Stromal cell of bone marrow (primary cell): ENCODE measurements at regions not wholly inside any gene's neighbourhood (a gene's known extent, or its start where the extent isn't known, plus 50 kb on each side); places are given as distances from the start of the nearest gene placed in this dataset.
A peak's percentile ranks its signal among the peaks of the same experiment; 100 is the strongest.
"Not testable (repeated sequence)": the region's sequence is repeated elsewhere in the genome, so short reads cannot be mapped to it uniquely, and the experiment has no call there.

Experiments
- DNase-seq: peaks from one replicate; pipeline ENCODE4 v3.0.0-alpha.2; 2012; ENCODE audit warnings: low read depth

DNA sequence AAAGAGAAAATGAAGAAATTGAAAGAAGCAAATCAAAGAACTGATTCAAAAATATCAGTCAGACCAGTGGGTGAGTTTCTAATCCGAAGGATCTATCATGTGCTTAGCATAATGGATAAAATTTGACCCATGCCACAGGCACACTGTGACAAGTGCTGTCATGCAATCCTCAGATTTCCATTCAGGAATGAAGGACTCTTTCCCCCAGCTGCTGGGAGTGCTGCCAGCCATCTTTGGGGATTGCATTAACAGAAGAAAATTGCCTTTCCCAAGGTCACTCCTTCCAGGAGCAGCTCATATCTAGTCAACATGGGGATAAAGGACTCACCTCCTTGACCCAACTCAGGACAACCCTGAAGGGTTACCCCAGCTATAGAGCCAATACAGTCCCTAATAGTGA, 316.7 kb upstream of the TBX18 start:
- DNase-seq: no peak

- no peak for DNase-seq
Observed at GRCh38 chr6:85079761-85080160, 315.4 kb upstream of the TBX18 start.

DNA sequence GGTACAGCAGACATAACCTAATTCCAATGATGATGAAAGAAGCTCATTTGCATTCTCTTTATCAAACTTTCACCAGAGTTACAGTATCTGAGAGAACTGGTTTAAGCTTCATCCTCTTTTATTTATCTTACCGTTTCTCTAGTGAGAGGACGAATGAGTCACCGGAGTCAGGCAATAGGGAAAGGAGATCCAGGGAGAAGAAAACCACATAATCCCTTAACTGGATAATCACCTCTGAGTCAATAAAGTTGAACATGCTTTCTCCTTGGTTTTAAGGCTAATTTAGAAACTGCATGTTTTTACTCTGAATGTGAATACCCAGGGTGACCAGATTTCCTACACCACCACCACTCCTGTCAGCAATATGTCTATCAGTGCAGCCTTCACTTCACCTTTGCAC, 313.7 kb upstream of the TBX18 start:
- DNase-seq: peak; percentile 97

DNA sequence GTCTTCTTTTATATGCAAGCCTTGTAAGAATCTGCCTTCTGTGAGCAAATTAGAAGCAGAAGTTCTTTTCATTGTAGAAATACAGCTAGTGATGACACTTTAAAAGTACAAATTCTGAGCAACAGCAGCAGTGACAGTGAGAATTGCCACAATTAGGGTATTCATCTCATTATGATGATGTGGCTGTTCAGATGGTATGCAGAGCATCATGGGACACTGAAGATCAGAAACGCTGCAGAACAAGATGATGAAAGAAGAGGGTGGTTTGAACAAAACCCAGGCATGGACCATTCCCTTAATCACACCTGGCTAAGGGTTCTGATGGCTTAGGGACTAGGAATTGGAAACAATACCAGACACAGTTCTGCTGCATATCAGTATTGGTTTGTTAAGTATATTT, 312.7 kb upstream of the TBX18 start:
- DNase-seq: no peak

GRCh38 chr6:85071845-85072244, 307.4 kb upstream of the TBX18 start:
- not testable (repeated sequence) for DNase-seq

GRCh38 chr6:85069577-85069976, 305.2 kb upstream of the TBX18 start:
- no peak for DNase-seq

- no peak for DNase-seq
Observed at GRCh38 chr6:85068221-85068620, 303.8 kb upstream of the TBX18 start.

DNA sequence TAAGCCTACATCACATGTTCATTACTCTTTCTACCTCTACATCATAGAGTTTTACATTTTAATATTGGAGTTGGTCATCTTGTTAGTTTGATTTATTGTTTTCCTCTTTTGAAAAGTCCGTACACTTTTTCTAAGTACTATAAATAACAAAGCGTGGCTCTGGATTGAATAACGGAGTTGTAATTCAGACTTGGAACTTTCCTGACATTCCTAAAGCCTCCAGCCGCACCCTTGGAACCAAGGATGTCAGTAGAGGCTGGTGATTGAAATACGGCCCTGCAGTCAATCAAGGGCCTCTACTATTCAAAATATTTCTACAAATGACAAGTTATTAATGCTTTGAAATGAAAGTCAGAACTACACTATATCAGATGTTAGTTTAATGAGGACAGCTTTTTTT, 301.9 kb upstream of the TBX18 start:
- DNase-seq: no peak

- DNase-seq: peak; percentile 81
Observed at GRCh38 chr6:85065831-85066230, 301.4 kb upstream of the TBX18 start.

GRCh38 chr6:85063611-85064010, 299.2 kb upstream of the TBX18 start:
- DNase-seq: no peak

DNA sequence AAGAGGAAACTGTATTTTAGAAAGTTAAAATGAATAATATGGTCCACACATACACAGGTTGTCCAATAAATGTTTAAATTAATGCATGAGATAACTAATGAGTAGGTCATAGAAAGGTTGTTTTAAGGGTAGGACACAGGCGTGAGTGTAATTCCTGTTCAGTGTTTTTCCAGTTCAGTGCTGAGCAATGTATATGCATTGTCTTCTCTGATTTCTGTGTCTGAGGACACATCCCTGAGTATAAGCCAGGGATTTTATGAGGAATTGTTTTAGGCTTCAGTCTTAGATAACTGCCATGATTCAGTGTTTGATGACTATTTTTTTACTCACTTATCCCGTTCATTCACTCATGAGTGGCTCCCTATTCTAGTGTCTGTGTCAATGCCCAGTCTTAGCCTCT, 298.5 kb upstream of the TBX18 start:
- DNase-seq: no peak

GRCh38 chr6:85058806-85059205, 294.4 kb upstream of the TBX18 start:
- no peak for DNase-seq

DNA sequence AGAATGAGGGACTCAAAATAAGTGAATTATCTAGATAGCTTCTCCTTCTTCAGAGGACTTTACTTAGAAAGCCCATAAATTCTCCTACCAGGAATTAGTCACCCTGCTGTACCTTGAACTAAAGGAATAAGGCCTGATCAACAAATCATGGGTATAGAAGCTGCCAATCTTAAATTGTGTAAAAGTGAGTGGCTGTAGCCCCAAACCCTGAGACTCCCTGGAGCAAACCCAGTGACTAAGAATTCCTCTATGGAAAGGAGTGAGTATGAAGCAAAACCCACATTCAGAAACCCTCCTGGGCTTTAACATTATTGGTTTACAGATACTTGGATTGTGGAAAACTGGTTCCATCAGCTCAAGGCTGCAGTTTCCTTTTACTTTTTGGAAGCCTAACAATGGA, 285.8 kb upstream of the TBX18 start:
- peak; percentile 48 for DNase-seq

DNA sequence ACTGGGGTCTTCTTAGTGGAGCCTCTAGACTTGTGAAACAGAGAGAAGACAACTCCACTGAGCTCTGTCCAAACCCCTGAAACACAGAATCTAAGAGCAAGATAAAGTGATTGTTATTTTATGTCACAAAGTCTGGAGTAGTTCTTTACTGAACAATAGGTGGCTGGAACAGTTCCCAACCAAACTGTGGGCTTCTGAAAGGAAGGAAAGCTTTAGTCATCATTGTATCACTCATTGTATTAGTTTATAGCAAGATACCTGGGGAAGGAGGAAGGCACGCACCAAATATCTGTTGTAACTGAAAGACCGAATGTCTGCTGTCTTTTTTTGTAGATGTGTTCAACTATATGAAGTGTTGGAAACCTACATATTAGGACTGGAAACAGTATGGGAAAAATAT, 284.9 kb upstream of the TBX18 start:
- DNase-seq: no peak

- DNase-seq: no peak
Observed at GRCh38 chr6:85047818-85048217, 283.4 kb upstream of the TBX18 start.

DNA sequence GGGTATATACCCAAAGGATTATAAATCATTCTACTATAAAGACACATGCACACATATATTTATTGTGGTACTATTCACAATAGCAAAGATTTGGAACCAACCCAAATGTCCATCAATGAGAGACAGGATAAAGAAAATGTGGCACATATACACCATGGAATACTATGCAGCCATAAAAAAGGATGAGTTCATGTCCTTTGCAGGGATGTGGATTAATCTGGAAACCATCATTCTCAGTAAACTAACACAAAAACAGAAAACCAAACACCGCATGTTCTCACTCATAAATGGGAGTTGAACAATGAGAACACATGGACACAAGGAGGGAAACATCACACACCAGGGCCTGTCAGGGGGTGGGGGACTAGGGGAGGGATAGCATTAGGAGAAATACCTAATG, 281.4 kb upstream of the TBX18 start:
- DNase-seq: not testable (repeated sequence)

DNA sequence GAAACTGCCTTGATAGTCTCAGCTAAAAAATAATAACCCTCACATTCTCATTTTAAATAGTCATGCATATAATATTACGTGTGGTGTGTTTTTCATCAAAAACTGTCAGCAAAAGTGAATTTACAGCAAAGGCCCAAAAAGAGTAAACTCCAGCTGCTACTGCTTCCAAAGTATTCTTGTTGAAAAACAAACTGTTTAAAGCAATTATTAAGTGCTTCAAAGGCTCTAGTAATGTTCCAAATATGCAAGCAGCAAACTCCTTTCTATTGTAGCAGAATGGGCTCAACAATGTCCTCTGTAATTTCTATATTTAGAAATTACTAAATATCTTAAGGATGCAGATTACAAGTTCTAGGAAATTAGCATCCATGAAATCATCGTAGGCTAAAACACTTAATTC, 280.0 kb upstream of the TBX18 start:
- DNase-seq: no peak

GRCh38 chr6:85041376-85041775, 277.0 kb upstream of the TBX18 start:
- no peak for DNase-seq

DNA sequence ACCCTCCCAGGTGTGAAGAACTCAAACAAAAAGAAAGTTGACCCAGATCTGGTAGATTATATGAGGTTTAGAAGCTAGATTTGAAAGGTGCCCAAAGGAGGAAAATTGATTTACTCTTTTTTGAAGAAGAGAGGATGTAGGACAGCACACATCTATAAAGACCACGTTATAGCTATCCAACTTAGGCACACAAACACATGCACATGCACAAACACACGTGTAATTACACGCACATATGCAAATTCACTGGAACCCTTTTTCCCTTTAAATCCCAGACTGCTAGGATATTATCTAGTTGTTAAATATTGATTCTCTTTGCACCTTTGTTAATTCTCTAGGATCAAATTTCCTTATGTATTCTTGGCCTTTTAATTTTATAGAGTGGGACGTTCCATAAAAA, 272.8 kb upstream of the TBX18 start:
- no peak for DNase-seq

GRCh38 chr6:85035766-85036165, 271.4 kb upstream of the TBX18 start:
- no peak for DNase-seq

DNA sequence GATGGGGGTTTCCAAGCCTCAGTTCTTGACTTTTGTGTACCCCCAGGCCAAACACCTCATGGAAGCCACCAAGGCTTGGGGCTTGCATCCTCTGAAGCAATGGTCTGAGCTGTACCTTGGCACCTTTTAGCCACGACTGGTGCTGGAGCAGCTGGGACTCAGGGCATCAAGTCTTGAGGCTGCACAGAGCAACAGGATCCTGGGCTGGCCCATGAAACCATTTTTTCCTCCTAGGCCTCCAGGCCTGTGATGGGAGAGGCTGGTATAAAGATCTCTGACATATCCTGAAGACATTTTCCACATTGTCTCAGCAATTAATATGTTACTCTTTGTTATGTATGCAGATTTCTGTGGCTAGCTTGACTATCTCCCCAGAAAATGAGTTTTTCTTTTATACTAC, 269.1 kb upstream of the TBX18 start:
- no peak for DNase-seq

GRCh38 chr6:85026021-85026420, 261.6 kb upstream of the TBX18 start:
- DNase-seq: no peak

GRCh38 chr6:85023721-85024120, 259.3 kb upstream of the TBX18 start:
- no peak for DNase-seq

DNA sequence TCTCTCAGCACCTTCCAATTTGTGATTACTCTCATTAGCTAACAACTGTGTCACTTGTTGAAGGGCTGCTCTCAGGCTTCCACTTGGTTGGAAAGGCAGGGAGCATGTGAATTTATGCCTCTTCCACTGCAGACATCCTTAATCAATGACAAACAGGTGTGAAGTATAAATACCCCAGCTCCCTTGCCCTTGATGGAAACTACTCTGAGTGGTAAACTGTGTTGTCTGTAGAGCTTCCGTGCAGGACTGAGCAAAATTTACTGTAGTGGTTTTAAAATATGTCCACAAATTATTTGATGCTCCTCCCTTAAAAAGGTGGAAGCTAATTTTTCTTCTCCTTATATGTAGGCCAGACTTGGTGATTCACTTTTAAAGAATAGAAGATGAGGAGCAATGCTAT, 253.0 kb upstream of the TBX18 start:
- no peak for DNase-seq

- no peak for DNase-seq
Observed at GRCh38 chr6:85016726-85017125, 252.3 kb upstream of the TBX18 start.
